GM12892 (cell line): ENCODE measurements at regions not wholly inside any gene's neighbourhood (a gene's known extent, or its start where the extent isn't known, plus 50 kb on each side); places are given as distances from the start of the nearest gene placed in this dataset.

Experiments
- POLR2A ChIP-seq: IDR thresholded peaks from 2 replicates; pipeline ENCODE4 v1.6.1; 2011; ENCODE audit warnings: low read depth, low read length, control low read depth
- POLR2AphosphoS5 ChIP-seq: IDR thresholded peaks from 2 replicates; pipeline ENCODE4 v1.6.1; 2011; ENCODE audit warnings: low read depth, low read length, control low read depth

DNA sequence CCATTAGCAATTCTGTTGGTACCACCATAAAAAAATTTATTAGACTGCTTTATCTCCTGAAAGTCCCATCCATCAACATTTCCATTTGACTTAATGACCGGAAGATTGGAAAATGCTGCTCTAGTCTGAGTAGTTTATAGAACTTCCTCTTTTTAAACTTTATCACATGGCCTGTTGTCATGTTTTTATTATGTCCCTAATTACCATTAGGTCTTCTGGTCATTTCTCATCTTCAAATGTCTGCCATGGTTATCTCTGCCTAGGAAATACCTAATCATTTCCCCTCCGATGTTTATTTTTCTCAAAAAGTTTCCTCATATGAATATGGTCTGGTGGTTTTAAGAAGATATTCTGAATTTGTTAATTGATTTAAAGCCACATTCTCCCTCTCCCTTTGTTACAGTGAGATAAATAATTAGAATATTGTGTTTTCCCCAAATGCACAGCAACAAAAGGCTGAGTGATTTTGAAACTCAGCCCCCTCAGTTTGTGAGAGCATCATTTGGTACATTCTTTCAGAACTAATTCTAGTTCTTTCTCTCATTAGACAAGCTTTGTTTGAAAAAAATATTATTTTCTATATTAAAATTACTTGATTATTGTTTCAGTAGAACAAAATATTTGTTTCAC, 317.1 kb upstream of the ST6GAL2 start:
- TF ChIP-seq POLR2AphosphoS5 (no peak), POLR2A (no peak)
